ENCODE measurements at regions not wholly inside any gene's neighbourhood (a gene's known extent, or its start where the extent isn't known, plus 50 kb on each side); places are given as distances from the start of the nearest gene placed in this dataset.

DNA sequence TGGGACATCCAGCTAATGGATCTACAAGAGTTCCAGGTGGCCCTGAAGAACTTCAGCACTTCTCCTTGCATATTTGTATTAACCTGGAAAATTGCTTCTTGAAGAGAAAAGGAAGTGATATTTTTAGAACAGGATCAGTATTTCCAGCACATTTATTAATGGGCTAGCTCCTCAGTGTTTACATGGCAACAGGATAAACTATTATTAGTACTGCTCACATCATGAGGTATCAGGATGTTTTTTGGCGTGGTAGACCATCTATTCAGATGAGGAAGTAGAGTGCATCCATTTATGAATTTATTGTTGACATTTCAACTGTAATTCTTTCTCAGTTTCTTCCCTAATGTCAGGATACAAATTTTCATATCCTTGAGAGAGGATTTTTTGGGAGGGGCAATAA is 144.4 kb downstream of the KCNRG start:
- TF ChIP-seq POLR2A (IDR thresholded peaks at IDR 0.05), result no peak
- TF ChIP-seq, protein P1, sequence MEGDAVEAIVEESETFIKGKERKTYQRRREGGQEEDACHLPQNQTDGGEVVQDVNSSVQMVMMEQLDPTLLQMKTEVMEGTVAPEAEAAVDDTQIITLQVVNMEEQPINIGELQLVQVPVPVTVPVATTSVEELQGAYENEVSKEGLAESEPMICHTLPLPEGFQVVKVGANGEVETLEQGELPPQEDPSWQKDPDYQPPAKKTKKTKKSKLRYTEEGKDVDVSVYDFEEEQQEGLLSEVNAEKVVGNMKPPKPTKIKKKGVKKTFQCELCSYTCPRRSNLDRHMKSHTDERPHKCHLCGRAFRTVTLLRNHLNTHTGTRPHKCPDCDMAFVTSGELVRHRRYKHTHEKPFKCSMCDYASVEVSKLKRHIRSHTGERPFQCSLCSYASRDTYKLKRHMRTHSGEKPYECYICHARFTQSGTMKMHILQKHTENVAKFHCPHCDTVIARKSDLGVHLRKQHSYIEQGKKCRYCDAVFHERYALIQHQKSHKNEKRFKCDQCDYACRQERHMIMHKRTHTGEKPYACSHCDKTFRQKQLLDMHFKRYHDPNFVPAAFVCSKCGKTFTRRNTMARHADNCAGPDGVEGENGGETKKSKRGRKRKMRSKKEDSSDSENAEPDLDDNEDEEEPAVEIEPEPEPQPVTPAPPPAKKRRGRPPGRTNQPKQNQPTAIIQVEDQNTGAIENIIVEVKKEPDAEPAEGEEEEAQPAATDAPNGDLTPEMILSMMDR (IDR thresholded peaks at IDR 0.05), result no peak

Data from ovary (tissue), 3 donors.